ENCODE measurements at regions not wholly inside any gene's neighbourhood (a gene's known extent, or its start where the extent isn't known, plus 50 kb on each side); places are given as distances from the start of the nearest gene placed in this dataset.

GRCh38 chr3:95162794-95163193, 1099.9 kb downstream of the NSUN3 start:
- Mint-ChIP-seq H3K27ac (no peak overlapping the region), H3K4me1 (no peaks in the 10 kb centered on the region), H3K27me3 (ENCODE audit: low read depth) (no peaks in the 10 kb centered on the region), H3K4me3 (no peak overlapping the region), H3K9me3 (peaks cover 4% of the 10 kb centered on the region), H3K36me3 (ENCODE audit: low read depth) (no peaks in the 10 kb centered on the region)
- no peak for TF ChIP-seq CTCF (IDR thresholded peaks at IDR 0.05; ENCODE audit: unreplicated experiment in 3 of 3)

- H3K4me1 Mint-ChIP-seq = no peaks in the 10 kb centered on the region
- no peaks in the 10 kb centered on the region for H3K36me3 Mint-ChIP-seq (ENCODE audit: low read depth)
- H3K4me3 Mint-ChIP-seq = no peak overlapping the region
- no peaks in the 10 kb centered on the region for H3K27me3 Mint-ChIP-seq (ENCODE audit: low read depth)
- no peak overlapping the region for H3K27ac Mint-ChIP-seq
- no peaks in the 10 kb centered on the region for H3K9me3 Mint-ChIP-seq
- TF ChIP-seq CTCF (IDR thresholded peaks at IDR 0.05; ENCODE audit: unreplicated experiment in 3 of 3) = no peak
These were observed 1104.9 kb downstream of the NSUN3 start for GRCh38 chr3:95167748-95168147.

- no peaks in the 10 kb centered on the region for H3K36me3 Mint-ChIP-seq (ENCODE audit: low read depth)
- H3K27ac Mint-ChIP-seq = no peak overlapping the region
- H3K9me3 Mint-ChIP-seq = no peaks in the 10 kb centered on the region
- no peak for TF ChIP-seq CTCF (IDR thresholded peaks at IDR 0.05; ENCODE audit: unreplicated experiment in 3 of 3)
- H3K4me3 Mint-ChIP-seq = no peak overlapping the region
- H3K27me3 Mint-ChIP-seq (ENCODE audit: low read depth) = no peaks in the 10 kb centered on the region
- no peaks in the 10 kb centered on the region for H3K4me1 Mint-ChIP-seq
These were observed 1105.7 kb downstream of the NSUN3 start for GRCh38 chr3:95168526-95168925.

GRCh38 chr3:95172164-95172943, 1109.5 kb downstream of the NSUN3 start:
- no peaks in the 10 kb centered on the region for H3K36me3 Mint-ChIP-seq (ENCODE audit: low read depth)
- H3K4me1 Mint-ChIP-seq = no peaks in the 10 kb centered on the region
- H3K27me3 Mint-ChIP-seq (ENCODE audit: low read depth) = no peaks in the 10 kb centered on the region
- no peaks in the 10 kb centered on the region for H3K9me3 Mint-ChIP-seq
- TF ChIP-seq CTCF (IDR thresholded peaks at IDR 0.05; ENCODE audit: unreplicated experiment in 3 of 3) = no peak
- no peak overlapping the region for H3K27ac Mint-ChIP-seq
- no peak overlapping the region for H3K4me3 Mint-ChIP-seq

GRCh38 chr3:95177096-95177495, 1114.2 kb downstream of the NSUN3 start:
- Mint-ChIP-seq H3K27ac (no peak overlapping the region), H3K4me3 (no peak overlapping the region)

More at GRCh38 chr3:95177096-95177495, 1114.2 kb downstream of the NSUN3 start:
- Mint-ChIP-seq H3K36me3 (ENCODE audit: low read depth) (no peaks in the 10 kb centered on the region), H3K9me3 (peaks cover 4% of the 10 kb centered on the region), H3K27me3 (ENCODE audit: low read depth) (no peaks in the 10 kb centered on the region), H3K4me1 (no peaks in the 10 kb centered on the region)
- TF ChIP-seq CTCF (IDR thresholded peaks at IDR 0.05; ENCODE audit: unreplicated experiment in 3 of 3) = no peak
